ENCODE measurements at regions not wholly inside any gene's neighbourhood (a gene's known extent, or its start where the extent isn't known, plus 50 kb on each side); places are given as distances from the start of the nearest gene placed in this dataset.

GRCh38 chr5:93039888-93040287, 541.1 kb downstream of the NR2F1-AS1 start:
- TF ChIP-seq, protein P1, sequence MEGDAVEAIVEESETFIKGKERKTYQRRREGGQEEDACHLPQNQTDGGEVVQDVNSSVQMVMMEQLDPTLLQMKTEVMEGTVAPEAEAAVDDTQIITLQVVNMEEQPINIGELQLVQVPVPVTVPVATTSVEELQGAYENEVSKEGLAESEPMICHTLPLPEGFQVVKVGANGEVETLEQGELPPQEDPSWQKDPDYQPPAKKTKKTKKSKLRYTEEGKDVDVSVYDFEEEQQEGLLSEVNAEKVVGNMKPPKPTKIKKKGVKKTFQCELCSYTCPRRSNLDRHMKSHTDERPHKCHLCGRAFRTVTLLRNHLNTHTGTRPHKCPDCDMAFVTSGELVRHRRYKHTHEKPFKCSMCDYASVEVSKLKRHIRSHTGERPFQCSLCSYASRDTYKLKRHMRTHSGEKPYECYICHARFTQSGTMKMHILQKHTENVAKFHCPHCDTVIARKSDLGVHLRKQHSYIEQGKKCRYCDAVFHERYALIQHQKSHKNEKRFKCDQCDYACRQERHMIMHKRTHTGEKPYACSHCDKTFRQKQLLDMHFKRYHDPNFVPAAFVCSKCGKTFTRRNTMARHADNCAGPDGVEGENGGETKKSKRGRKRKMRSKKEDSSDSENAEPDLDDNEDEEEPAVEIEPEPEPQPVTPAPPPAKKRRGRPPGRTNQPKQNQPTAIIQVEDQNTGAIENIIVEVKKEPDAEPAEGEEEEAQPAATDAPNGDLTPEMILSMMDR (IDR thresholded peaks at IDR 0.05; ENCODE audit: insufficient read depth, low read depth, low read length), result no peak
- H3K36me3 ChIP-seq (ENCODE audit: control insufficient read depth, insufficient read depth, low read length), result no peaks in the 10 kb centered on the region
- no peaks in the 10 kb centered on the region for H3K27me3 ChIP-seq (ENCODE audit: control insufficient read depth, insufficient read depth, low read length)
- no peak overlapping the region for H3K4me3 ChIP-seq (ENCODE audit: low read depth, low read length)
- CTCF ChIA-PET, result no interaction called here
- no peak for DNase-seq (ENCODE audit: low read depth)
- POLR2A ChIA-PET, result no interaction called here

DNA sequence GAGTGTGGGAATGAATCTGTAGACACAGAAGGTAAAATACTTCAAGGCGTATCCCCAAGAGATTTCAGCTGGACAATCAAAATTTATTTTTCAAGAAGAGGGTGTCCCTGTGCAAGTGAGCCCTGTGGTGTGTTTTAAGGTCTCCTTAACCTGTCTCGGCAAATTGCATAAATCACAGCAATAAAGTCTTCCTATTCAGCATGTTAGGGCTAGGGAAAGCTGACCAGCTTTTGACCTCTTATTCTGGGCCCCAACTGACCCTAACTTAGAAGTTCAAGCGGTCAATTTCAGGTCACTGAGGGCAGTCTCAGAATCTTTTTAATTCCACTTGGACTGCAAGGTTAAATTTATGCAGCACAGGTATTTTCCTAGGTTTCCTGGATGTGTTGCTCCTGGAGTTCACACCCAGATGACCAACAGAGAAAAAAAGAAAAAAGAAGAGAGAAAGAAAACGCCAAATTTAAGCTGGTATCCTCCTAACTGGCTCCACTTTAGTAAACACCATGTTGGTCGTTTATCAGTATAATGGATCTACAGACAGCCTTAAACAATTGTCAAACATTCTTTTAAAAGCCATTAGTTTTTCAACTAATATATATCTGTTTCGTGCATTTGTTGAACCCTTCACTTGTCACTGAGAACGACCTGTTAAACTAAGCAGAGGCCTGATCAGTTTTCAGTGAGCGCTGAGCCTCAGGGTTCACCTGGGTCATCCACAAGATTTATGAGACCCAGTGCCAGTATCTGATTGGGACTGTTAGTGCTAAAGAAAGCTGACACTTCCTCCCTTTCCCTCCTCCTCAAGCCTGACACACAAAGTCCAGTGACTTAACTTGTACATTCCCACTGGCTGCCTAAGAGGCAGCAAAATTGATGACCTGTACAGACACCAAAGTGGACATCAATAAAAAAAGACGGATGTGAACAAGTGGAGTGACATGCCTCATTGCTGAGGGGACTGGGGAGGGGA, 546.1 kb downstream of the NR2F1-AS1 start:
- Histone ChIP-seq H3K36me3 (ENCODE audit: control insufficient read depth, insufficient read depth, low read length) (no peaks in the 10 kb centered on the region), H3K27me3 (ENCODE audit: control insufficient read depth, insufficient read depth, low read length) (no peaks in the 10 kb centered on the region), H3K4me3 (ENCODE audit: low read depth, low read length) (no peak overlapping the region)
- TF ChIP-seq, protein P1 (IDR thresholded peaks at IDR 0.05; ENCODE audit: insufficient read depth, low read depth, low read length), result no peak
- DNase-seq (ENCODE audit: low read depth), result no peak
- CTCF ChIA-PET, result interaction anchor here (0.6 kb wide), 1 partner anchor 58 kb away, joined by 4 read pairs; no protein-coding TSS in a partner anchor
- POLR2A ChIA-PET, result no interaction called here

GRCh38 chr5:93022796-93023447, 558.1 kb downstream of the NR2F1-AS1 start:
- Histone ChIP-seq H3K4me3 (ENCODE audit: low read depth, low read length) (no peak overlapping the region), H3K36me3 (ENCODE audit: control insufficient read depth, insufficient read depth, low read length) (no peaks in the 10 kb centered on the region), H3K27me3 (ENCODE audit: control insufficient read depth, insufficient read depth, low read length) (no peaks in the 10 kb centered on the region; the same call in 1 of the 2 replicates)
- TF ChIP-seq, protein P1 (IDR thresholded peaks at IDR 0.05; ENCODE audit: insufficient read depth, low read depth, low read length), result no peak
- ChIA-PET CTCF (no interaction called here), POLR2A (no interaction called here)
- no peak for DNase-seq (ENCODE audit: low read depth)

- Histone ChIP-seq H3K27me3 (ENCODE audit: control insufficient read depth, insufficient read depth, low read length) (no peaks in the 10 kb centered on the region; the same call in 1 of the 2 replicates), H3K36me3 (ENCODE audit: control insufficient read depth, insufficient read depth, low read length) (no peaks in the 10 kb centered on the region), H3K4me3 (ENCODE audit: low read depth, low read length) (no peak overlapping the region)
- no peak for DNase-seq (ENCODE audit: low read depth)
- POLR2A ChIA-PET, result no interaction called here
- TF ChIP-seq, protein P1 (IDR thresholded peaks at IDR 0.05; ENCODE audit: insufficient read depth, low read depth, low read length), result no peak
- CTCF ChIA-PET, result interaction anchor here (1.0 kb wide), 1 partner anchor 17 kb away, joined by 3 read pairs; no protein-coding TSS in a partner anchor
Observed at GRCh38 chr5:93022211-93022610, 558.8 kb downstream of the NR2F1-AS1 start.

DNA sequence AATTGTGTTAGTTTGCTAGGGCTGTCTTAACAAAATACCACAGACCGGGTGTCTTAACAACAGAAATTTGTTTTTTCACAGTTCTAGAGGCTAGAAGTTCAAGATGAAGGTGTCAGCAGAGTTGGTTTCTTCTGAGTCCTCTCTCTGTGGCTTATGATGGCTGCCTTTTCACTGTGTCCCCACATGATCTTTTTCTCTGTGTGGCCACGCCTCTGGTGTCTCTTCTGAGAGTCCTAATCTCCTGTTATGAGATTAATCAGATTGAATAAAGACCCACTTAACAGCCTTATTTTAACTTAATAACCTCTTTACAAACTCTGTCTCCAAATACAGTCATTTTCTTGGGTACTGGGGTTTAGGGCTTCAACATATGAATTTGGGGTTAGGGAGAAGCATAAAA, 561.1 kb downstream of the NR2F1-AS1 start:
- ChIA-PET POLR2A (no interaction called here), CTCF (interaction anchor here (0.6 kb wide), 1 partner anchor 662 kb away, joined by 4 read pairs; no protein-coding TSS in a partner anchor)
- DNase-seq (ENCODE audit: low read depth), result no peak
- H3K36me3 ChIP-seq (ENCODE audit: control insufficient read depth, insufficient read depth, low read length), result no peaks in the 10 kb centered on the region
- no peaks in the 10 kb centered on the region; the same call in 1 of the 2 replicates for H3K27me3 ChIP-seq (ENCODE audit: control insufficient read depth, insufficient read depth, low read length)
- no peak overlapping the region for H3K4me3 ChIP-seq (ENCODE audit: low read depth, low read length)
- TF ChIP-seq, protein P1 (IDR thresholded peaks at IDR 0.05; ENCODE audit: insufficient read depth, low read depth, low read length), result no peak
